GM23248 (cell line): ENCODE measurements at regions not wholly inside any gene's neighbourhood (a gene's known extent, or its start where the extent isn't known, plus 50 kb on each side); places are given as distances from the start of the nearest gene placed in this dataset.

Source experiments
- DNase-seq: peaks from one replicate; pipeline ENCODE4 v3.0.0-alpha.2; 2015
- H2AFZ ChIP-seq: fragments of 200-600 bp; sonication (generic); 2 replicates; pipeline ENCODE4 v1.6.1; 2016; ENCODE audit warnings: antibody characterized with exemption
- H3F3A ChIP-seq: fragments of 200-600 bp; sonication (generic); 2 replicates; pipeline ENCODE4 v1.6.1; 2016; ENCODE audit warnings: mild to moderate bottlenecking, antibody characterized with exemption, mixed run types; ENCODE audit not compliant: insufficient read depth
- H3K27ac ChIP-seq: fragments of 200-600 bp; sonication (generic); 2 replicates; pipeline ENCODE4 v1.5.1; 2016; ENCODE audit warnings: mild to moderate bottlenecking
- H3K27me3 ChIP-seq: fragments of 200-600 bp; sonication (generic); replicated peaks from 2 replicates; pipeline ENCODE4 v1.6.1; 2016; ENCODE audit warnings: mild to moderate bottlenecking; ENCODE audit not compliant: insufficient read depth
- H3K36me3 ChIP-seq: fragments of 200-600 bp; sonication (generic); 2 replicates; pipeline ENCODE4 v1.6.1; 2016; ENCODE audit warnings: low read depth, mild to moderate bottlenecking
- H3K4me1 ChIP-seq: fragments of 200-600 bp; sonication (generic); 2 replicates; pipeline ENCODE4 v1.6.1; 2016; ENCODE audit warnings: mild to moderate bottlenecking; ENCODE audit not compliant: insufficient read depth
- H3K4me2 ChIP-seq: fragments of 200-600 bp; sonication (generic); one replicate; pipeline ENCODE4 v1.6.1; 2016; ENCODE audit warnings: mild to moderate bottlenecking; ENCODE audit not compliant: unreplicated experiment
- H3K4me3 ChIP-seq: fragments of 200-600 bp; sonication (generic); 2 replicates; pipeline ENCODE4 v1.5.1; 2016; ENCODE audit warnings: mild to moderate bottlenecking
- H3K79me2 ChIP-seq: fragments of 200-600 bp; sonication (generic); 2 replicates; pipeline ENCODE4 v1.6.1; 2016; ENCODE audit warnings: mild to moderate bottlenecking; ENCODE audit not compliant: insufficient read depth
- H3K9ac ChIP-seq: fragments of 200-600 bp; sonication (generic); 2 replicates; pipeline ENCODE4 v1.6.1; 2016; ENCODE audit warnings: mild to moderate bottlenecking
- H3K9me2 ChIP-seq: fragments of 200-600 bp; sonication (generic); 2 replicates; pipeline ENCODE4 v1.6.1; 2016; ENCODE audit warnings: mixed run types, mild to moderate bottlenecking, moderate library complexity; ENCODE audit not compliant: insufficient read depth
- H3K9me3 ChIP-seq: fragments of 200-600 bp; sonication (generic); one replicate; pipeline ENCODE4 v1.6.1; 2017; ENCODE audit warnings: low read depth
- H4K20me1 ChIP-seq: fragments of 200-600 bp; sonication (generic); 2 replicates; pipeline ENCODE4 v1.6.0; 2016; ENCODE audit not compliant: insufficient read depth
- EZH2 ChIP-seq: fragments of 200-600 bp; sonication (generic); IDR thresholded peaks from 2 replicates; pipeline ENCODE4 v1.6.1; 2018; ENCODE audit warnings: antibody characterized with exemption, mild to moderate bottlenecking; ENCODE audit not compliant: insufficient read depth, poor library complexity, severe bottlenecking
- EZH2phosphoT487 ChIP-seq: fragments of 200-600 bp; sonication (generic); IDR thresholded peaks from 2 replicates; pipeline ENCODE4 v1.6.1; 2018; ENCODE audit warnings: antibody characterized with exemption, moderate library complexity, mild to moderate bottlenecking, low read depth; ENCODE audit not compliant: insufficient read depth
- WGBS, 2 experiments: methylation state at CpG; one replicate each; pipeline ENCODE4 v1.1.6; 2015 to 2017; ENCODE audit warnings: low lambda C conversion rate in 2 of 2, low coverage in 1 of 2; ENCODE audit errors: missing lambda C conversion rate in 2 of 2; 5-methylcytosine and 5-hydroxymethylcytosine counted together
- in situ Hi-C: fragments of 300-500 bp; cut with MboI; formaldehyde crosslinking; loops from 2 replicates; pipeline ENCODE4 v1.15.0; 2020

GRCh38 chr6:137933696-137934095 is 66.6 kb downstream of the TNFAIP3 start:
- Histone ChIP-seq H3K4me1 (peaks cover 32% of the 10 kb centered on the region), H3K36me3 (no peaks in the 10 kb centered on the region), H4K20me1 (no peaks in the 10 kb centered on the region), H3K9me3 (no peaks in the 10 kb centered on the region), H3K9me2 (no peaks in the 10 kb centered on the region), H3K79me2 (no peaks in the 10 kb centered on the region), H3K9ac (no peak overlapping the region), H3K4me2 (no peak overlapping the region), H3K27me3 (no peaks in the 10 kb centered on the region), H2AFZ (no peak overlapping the region), H3K4me3 (no peak overlapping the region), H3F3A (peaks cover 23% of the 10 kb centered on the region), H3K27ac (peak overlapping the region; percentile 35)
- TF ChIP-seq EZH2 (no peak), EZH2phosphoT487 (no peak)
- in situ Hi-C loops = no loop called here
- peak; percentile 96 for DNase-seq
- 4 to 5% methylated on average over 3 of the region's 3 CpGs for WGBS, 2 experiments

GRCh38 chr6:137936798-137937197 is 69.7 kb downstream of the TNFAIP3 start:
- H3K9me2 ChIP-seq = no peaks in the 10 kb centered on the region
- TF ChIP-seq EZH2 (no peak), EZH2phosphoT487 (no peak)
- H3K4me1 ChIP-seq = peaks cover 24% of the 10 kb centered on the region
- H3K79me2 ChIP-seq = no peaks in the 10 kb centered on the region
- H3K27ac ChIP-seq = no peak overlapping the region
- in situ Hi-C loops = no loop called here
- no peaks in the 10 kb centered on the region for H3K36me3 ChIP-seq
- no peak overlapping the region for H3K9ac ChIP-seq
- H3K9me3 ChIP-seq = no peaks in the 10 kb centered on the region
- H3K27me3 ChIP-seq = no peaks in the 10 kb centered on the region
- H3F3A ChIP-seq = peaks cover 15% of the 10 kb centered on the region
- H3K4me3 ChIP-seq = no peak overlapping the region
- H2AFZ ChIP-seq = no peak overlapping the region
- DNase-seq = no peak
- H3K4me2 ChIP-seq = no peak overlapping the region
- no peaks in the 10 kb centered on the region for H4K20me1 ChIP-seq

- peaks cover 15% of the 10 kb centered on the region for H3K4me1 ChIP-seq
- in situ Hi-C loops = no loop called here
- no peak for DNase-seq
Measured at GRCh38 chr6:137937834-137938233, 70.8 kb downstream of the TNFAIP3 start.

GRCh38 chr6:137938770-137939379 is 71.8 kb downstream of the TNFAIP3 start:
- Histone ChIP-seq H3K27me3 (no peaks in the 10 kb centered on the region), H3F3A (no peaks in the 10 kb centered on the region; the same call in 1 of the 2 replicates), H3K27ac (no peak overlapping the region), H3K4me2 (no peak overlapping the region), H3K4me1 (peaks cover 6% of the 10 kb centered on the region; the same call in 1 of the 2 replicates), H3K9ac (no peak overlapping the region), H4K20me1 (no peaks in the 10 kb centered on the region), H3K9me2 (no peaks in the 10 kb centered on the region), H3K4me3 (no peak overlapping the region), H3K79me2 (no peaks in the 10 kb centered on the region), H2AFZ (no peak overlapping the region), H3K36me3 (no peaks in the 10 kb centered on the region), H3K9me3 (no peaks in the 10 kb centered on the region)
- DNase-seq = no peak
- in situ Hi-C loops = no loop called here
- 88 to 100% methylated on average over 1 of the region's 1 CpG for WGBS, 2 experiments
- TF ChIP-seq EZH2phosphoT487 (no peak), EZH2 (no peak)

More at GRCh38 chr6:137937834-137938233, 70.8 kb downstream of the TNFAIP3 start:
- H3K27me3 ChIP-seq = no peaks in the 10 kb centered on the region
- no peaks in the 10 kb centered on the region for H3K9me3 ChIP-seq
- H3K9me2 ChIP-seq = no peaks in the 10 kb centered on the region
- H3K27ac ChIP-seq = no peak overlapping the region
- no peak overlapping the region for H3K4me2 ChIP-seq
- H4K20me1 ChIP-seq = no peaks in the 10 kb centered on the region
- peaks cover 7% of the 10 kb centered on the region for H3F3A ChIP-seq
- no peaks in the 10 kb centered on the region for H3K79me2 ChIP-seq
- H2AFZ ChIP-seq = no peak overlapping the region
- H3K9ac ChIP-seq = no peak overlapping the region
- H3K36me3 ChIP-seq = no peaks in the 10 kb centered on the region
- TF ChIP-seq EZH2 (no peak), EZH2phosphoT487 (no peak)
- no peak overlapping the region for H3K4me3 ChIP-seq

GRCh38 chr6:137941995-137942394 is 74.9 kb downstream of the TNFAIP3 start:
- no peak for TF ChIP-seq EZH2phosphoT487
- TF ChIP-seq EZH2 = no peak
- Histone ChIP-seq H3K4me2 (no peak overlapping the region), H3K9ac (no peak overlapping the region), H3K4me3 (no peak overlapping the region), H2AFZ (no peak overlapping the region), H3K36me3 (no peaks in the 10 kb centered on the region), H3K4me1 (peaks cover 6% of the 10 kb centered on the region; the same call in 1 of the 2 replicates), H3K27me3 (no peaks in the 10 kb centered on the region), H3F3A (no peaks in the 10 kb centered on the region), H4K20me1 (no peaks in the 10 kb centered on the region), H3K9me2 (no peaks in the 10 kb centered on the region), H3K27ac (no peak overlapping the region), H3K9me3 (no peaks in the 10 kb centered on the region), H3K79me2 (no peaks in the 10 kb centered on the region)
- in situ Hi-C loops = loop anchor here (10.0 kb wide), 1 partner anchor 227 kb away; no protein-coding TSS in a partner anchor
- 46 to 54% methylated on average over 2 of the region's 2 CpGs for WGBS, 2 experiments
- DNase-seq = no peak
